GM12875 (cell line): ENCODE measurements at regions not wholly inside any gene's neighbourhood (a gene's known extent, or its start where the extent isn't known, plus 50 kb on each side); places are given as distances from the start of the nearest gene placed in this dataset.

Experiments used
- H3K4me3 ChIP-seq: one replicate; pipeline ENCODE4 v1.5.1; 2011; ENCODE audit warnings: low read depth, low read length, control low read depth
- CTCF ChIP-seq: IDR thresholded peaks from 2 replicates; pipeline ENCODE4 v1.5.1; 2011; ENCODE audit warnings: low read depth, mild to moderate bottlenecking, control low read depth, inconsistent platforms, low read length, moderate library complexity, borderline replicate concordance; ENCODE audit not compliant: insufficient read depth

- no peak for TF ChIP-seq CTCF
- H3K4me3 ChIP-seq: no peak overlapping the region
These were observed 138.7 kb downstream of the YTHDC2 start for GRCh38 chr5:113652161-113652560.

GRCh38 chr5:113654828-113655227 is 141.3 kb downstream of the YTHDC2 start:
- H3K4me3 ChIP-seq: no peak overlapping the region
- TF ChIP-seq CTCF: no peak

- TF ChIP-seq CTCF: no peak
- H3K4me3 ChIP-seq: no peak overlapping the region
These were observed 146.7 kb downstream of the YTHDC2 start for GRCh38 chr5:113660206-113660605.

- H3K4me3 ChIP-seq: no peak overlapping the region
- no peak for TF ChIP-seq CTCF
These were observed 147.3 kb downstream of the YTHDC2 start for GRCh38 chr5:113660706-113661250.

- no peak overlapping the region for H3K4me3 ChIP-seq
- peak; percentile 57 for TF ChIP-seq CTCF
These were observed 150.5 kb downstream of the YTHDC2 start for GRCh38 chr5:113663879-113664541.

GRCh38 chr5:113673041-113673440 is 159.5 kb downstream of the YTHDC2 start:
- TF ChIP-seq CTCF: no peak
- no peak overlapping the region for H3K4me3 ChIP-seq

- H3K4me3 ChIP-seq: no peak overlapping the region
- no peak for TF ChIP-seq CTCF
These were observed 161.7 kb downstream of the YTHDC2 start for GRCh38 chr5:113675166-113675565.
